Caco-2 (cell line): ENCODE measurements at regions not wholly inside any gene's neighbourhood (a gene's known extent, or its start where the extent isn't known, plus 50 kb on each side); places are given as distances from the start of the nearest gene placed in this dataset.

Experiments used
- BruUV-seq: library from RNA; stranded (reverse); fragments of 400-500 nt; replicated peaks from 2 replicates; lab custom pipeline; 2021; lab: Mats Ljungman, UMichigan
- CTCF ChIA-PET: fragments of 300-600 bp; sonication (Branson Sonifier 250); formaldehyde crosslinking; loops from one replicate; lab custom pipeline; 2022; ENCODE audit warnings: antibody characterized with exemption; lab: Charles Lee
- POLR2A ChIA-PET: fragments of 300-600 bp; sonication (Branson Sonifier 250); formaldehyde crosslinking; loops from one replicate; lab custom pipeline; 2022; ENCODE audit warnings: antibody characterized with exemption; lab: Charles Lee
- DNase-seq, 2 experiments: peaks; one replicate each; pipeline versions ENCODE4 v3.0.0 to v3.0.0-alpha.2; 2020 to 2022
- H3K27me3 ChIP-seq: replicated peaks from 2 replicates; pipeline ENCODE4 v1.6.0; 2011; ENCODE audit warnings: low read length; ENCODE audit not compliant: control insufficient read depth, insufficient read depth
- H3K36me3 ChIP-seq: 2 replicates; pipeline ENCODE4 v1.5.1; 2011; ENCODE audit warnings: low read length; ENCODE audit not compliant: control insufficient read depth, insufficient read depth
- H3K4me1 ChIP-seq: fragments of 250-450 bp; sonication (Bioruptor Pico); 2 replicates; pipeline ENCODE4 v1.5.1; 2020; ENCODE audit warnings: mild to moderate bottlenecking
- H3K4me3 ChIP-seq: 2 replicates; pipeline ENCODE4 v1.5.1; 2011; ENCODE audit warnings: low read depth, mild to moderate bottlenecking, control low read depth, low read length
- H3K9me3 ChIP-seq: fragments of 250-450 bp; sonication (Bioruptor Pico); 2 replicates; pipeline ENCODE4 v1.5.1; 2020; ENCODE audit warnings: mild to moderate bottlenecking, moderate library complexity
- H3K27ac Mint-ChIP-seq: one replicate; pipeline ENCODE4 v1.8.0; 2022; ENCODE audit warnings: mixed read lengths; ENCODE audit not compliant: unreplicated experiment
- H3K27me3 Mint-ChIP-seq: one replicate; pipeline ENCODE4 v1.8.0; 2022; ENCODE audit warnings: mixed read lengths; ENCODE audit not compliant: insufficient read depth, unreplicated experiment
- H3K36me3 Mint-ChIP-seq: one replicate; pipeline ENCODE4 v1.8.0; 2022; ENCODE audit warnings: mild to moderate bottlenecking, mixed read lengths; ENCODE audit not compliant: insufficient read depth, unreplicated experiment
- H3K4me1 Mint-ChIP-seq: one replicate; pipeline ENCODE4 v1.8.0; 2022; ENCODE audit warnings: low read depth, mixed read lengths; ENCODE audit not compliant: unreplicated experiment
- H3K4me3 Mint-ChIP-seq: one replicate; pipeline ENCODE4 v1.8.0; 2022; ENCODE audit warnings: mild to moderate bottlenecking, moderate library complexity, mixed read lengths; ENCODE audit not compliant: unreplicated experiment
- H3K9me3 Mint-ChIP-seq: one replicate; pipeline ENCODE4 v1.8.0; 2022; ENCODE audit warnings: mixed read lengths; ENCODE audit not compliant: unreplicated experiment
- CTCF ChIP-seq, 2 experiments: fragments of 200-600 bp in 1 of 2; IDR thresholded peaks; 1 replicate in 1 of 2; 2 replicates in 1 of 2; pipeline versions ENCODE4 v1.5.1 to v1.8.0; 2011 to 2022; ENCODE audit warnings: antibody characterized with exemption in 1 of 2, control low read depth in 1 of 2, inconsistent platforms in 1 of 2, low read depth in 1 of 2, low read length in 1 of 2, mild to moderate bottlenecking in 1 of 2, moderate library complexity in 1 of 2; ENCODE audit not compliant: insufficient read depth in 1 of 2, severe bottlenecking in 1 of 2, unreplicated experiment in 1 of 2
- intact Hi-C: fragments of 100-400 bp; cut with micrococcal nuclease; formaldehyde crosslinking; loops from one replicate; pipeline ENCODE4 v1.10.0; 2022; ENCODE audit not compliant: unreplicated experiment

- Mint-ChIP-seq H3K4me3 (no peak overlapping the region), H3K9me3 (no peaks in the 10 kb centered on the region), H3K36me3 (no peaks in the 10 kb centered on the region), H3K4me1 (no peaks in the 10 kb centered on the region), H3K27me3 (peaks cover 21% of the 10 kb centered on the region), H3K27ac (no peak overlapping the region)
- Histone ChIP-seq H3K27me3 (no peaks in the 10 kb centered on the region), H3K4me1 (no peaks in the 10 kb centered on the region), H3K4me3 (no peak overlapping the region), H3K36me3 (no peaks in the 10 kb centered on the region), H3K9me3 (no peaks in the 10 kb centered on the region)
- ChIA-PET POLR2A (no interaction called here), CTCF (no interaction called here)
- no peak for TF ChIP-seq CTCF (IDR thresholded peaks at IDR 0.05; ENCODE audit: insufficient read depth in 1 of 2, low read depth in 1 of 2, low read length in 1 of 2, severe bottlenecking in 1 of 2, unreplicated experiment in 1 of 2)
- intact Hi-C loops: no loop called here
- DNase-seq: no peak
- BruUV-seq: no TSS peak
Measured at GRCh38 chr17:70713694-70714093, 544.4 kb downstream of the KCNJ2 start.

GRCh38 chr17:70716551-70716950 lies 547.2 kb downstream of the KCNJ2 start:
- Mint-ChIP-seq H3K4me3 (no peak overlapping the region), H3K27me3 (peaks cover 20% of the 10 kb centered on the region), H3K27ac (no peak overlapping the region), H3K9me3 (no peaks in the 10 kb centered on the region), H3K4me1 (no peaks in the 10 kb centered on the region), H3K36me3 (no peaks in the 10 kb centered on the region)
- DNase-seq: no peak
- Histone ChIP-seq H3K27me3 (no peaks in the 10 kb centered on the region), H3K9me3 (no peaks in the 10 kb centered on the region), H3K4me1 (no peaks in the 10 kb centered on the region), H3K4me3 (no peak overlapping the region), H3K36me3 (no peaks in the 10 kb centered on the region)
- intact Hi-C loops: no loop called here
- no TSS peak for BruUV-seq
- CTCF ChIA-PET: no interaction called here
- TF ChIP-seq CTCF (IDR thresholded peaks at IDR 0.05; ENCODE audit: insufficient read depth in 1 of 2, low read depth in 1 of 2, low read length in 1 of 2, severe bottlenecking in 1 of 2, unreplicated experiment in 1 of 2): no peak
- POLR2A ChIA-PET: no interaction called here

- ChIA-PET CTCF (no interaction called here), POLR2A (no interaction called here)
- Histone ChIP-seq H3K4me1 (no peaks in the 10 kb centered on the region), H3K4me3 (no peak overlapping the region), H3K36me3 (no peaks in the 10 kb centered on the region), H3K9me3 (no peaks in the 10 kb centered on the region), H3K27me3 (no peaks in the 10 kb centered on the region)
- no peak overlapping the region for H3K27ac Mint-ChIP-seq
- no peaks in the 10 kb centered on the region for H3K36me3 Mint-ChIP-seq
- no peaks in the 10 kb centered on the region for H3K4me1 Mint-ChIP-seq
- no TSS peak for BruUV-seq
- H3K27me3 Mint-ChIP-seq: peaks cover 20% of the 10 kb centered on the region
- no peak overlapping the region for H3K4me3 Mint-ChIP-seq
- no peak for TF ChIP-seq CTCF (IDR thresholded peaks at IDR 0.05; ENCODE audit: insufficient read depth in 1 of 2, low read depth in 1 of 2, low read length in 1 of 2, severe bottlenecking in 1 of 2, unreplicated experiment in 1 of 2)
- no peak for DNase-seq
- intact Hi-C loops: no loop called here
- H3K9me3 Mint-ChIP-seq: no peaks in the 10 kb centered on the region
Measured at GRCh38 chr17:70717042-70717441, 547.7 kb downstream of the KCNJ2 start.
